Ishikawa (cell line): ENCODE measurements at regions not wholly inside any gene's neighbourhood (a gene's known extent, or its start where the extent isn't known, plus 50 kb on each side); places are given as distances from the start of the nearest gene placed in this dataset.

ENCODE experiments used
- CEBPB ChIP-seq: IDR thresholded peaks from 2 replicates; pipeline ENCODE4 v1.6.1; 2012
- CREB1 ChIP-seq: IDR thresholded peaks from 2 replicates; pipeline ENCODE4 v1.6.1; 2012; ENCODE audit warnings: low read depth
- EGR1 ChIP-seq: IDR thresholded peaks from 2 replicates; pipeline ENCODE4 v1.6.1; 2012
- EP300 ChIP-seq: IDR thresholded peaks from 2 replicates; pipeline ENCODE4 v1.6.1; 2012; ENCODE audit warnings: borderline replicate concordance
- FOXM1 ChIP-seq: IDR thresholded peaks from 2 replicates; pipeline ENCODE4 v1.6.1; 2012; ENCODE audit warnings: low read depth, borderline replicate concordance
- MAX ChIP-seq: IDR thresholded peaks from 2 replicates; pipeline ENCODE4 v1.6.1; 2012
- NFIC ChIP-seq: IDR thresholded peaks from 2 replicates; pipeline ENCODE4 v1.6.1; 2012
- RAD21 ChIP-seq: IDR thresholded peaks from 2 replicates; pipeline ENCODE4 v1.6.1; 2012; ENCODE audit warnings: low read depth
- TAF1 ChIP-seq: IDR thresholded peaks from 2 replicates; pipeline ENCODE4 v1.6.1; 2012; ENCODE audit warnings: low read depth, mild to moderate bottlenecking
- TCF12 ChIP-seq: IDR thresholded peaks from 2 replicates; pipeline ENCODE4 v1.6.1; 2012; ENCODE audit warnings: low read depth
- TEAD4 ChIP-seq: IDR thresholded peaks from 2 replicates; pipeline ENCODE4 v1.6.1; 2012
- YY1 ChIP-seq: IDR thresholded peaks from 2 replicates; pipeline ENCODE4 v1.6.1; 2012; ENCODE audit warnings: low read depth
- ZBTB7A ChIP-seq: IDR thresholded peaks from 2 replicates; pipeline ENCODE4 v1.6.1; 2012; ENCODE audit warnings: low read depth
- TF ChIP-seq, protein P1 (sequence below): IDR thresholded peaks from 2 replicates; pipeline ENCODE4 v1.6.1; 2012; ENCODE audit warnings: low read depth, mild to moderate bottlenecking
- TF ChIP-seq, protein P2 (sequence below): IDR thresholded peaks from 2 replicates; pipeline ENCODE4 v1.6.1; 2012

GRCh38 chr1:99176753-99177152, 87.5 kb upstream of the PLPPR4 start:
- TF ChIP-seq CEBPB (no peak), FOXM1 (no peak), TEAD4 (no peak), EGR1 (no peak), TCF12 (no peak), TAF1 (no peak), YY1 (no peak), MAX (no peak), RAD21 (no peak), ZBTB7A (no peak), NFIC (no peak), CREB1 (no peak), EP300 (no peak)
- TF ChIP-seq, protein P1, sequence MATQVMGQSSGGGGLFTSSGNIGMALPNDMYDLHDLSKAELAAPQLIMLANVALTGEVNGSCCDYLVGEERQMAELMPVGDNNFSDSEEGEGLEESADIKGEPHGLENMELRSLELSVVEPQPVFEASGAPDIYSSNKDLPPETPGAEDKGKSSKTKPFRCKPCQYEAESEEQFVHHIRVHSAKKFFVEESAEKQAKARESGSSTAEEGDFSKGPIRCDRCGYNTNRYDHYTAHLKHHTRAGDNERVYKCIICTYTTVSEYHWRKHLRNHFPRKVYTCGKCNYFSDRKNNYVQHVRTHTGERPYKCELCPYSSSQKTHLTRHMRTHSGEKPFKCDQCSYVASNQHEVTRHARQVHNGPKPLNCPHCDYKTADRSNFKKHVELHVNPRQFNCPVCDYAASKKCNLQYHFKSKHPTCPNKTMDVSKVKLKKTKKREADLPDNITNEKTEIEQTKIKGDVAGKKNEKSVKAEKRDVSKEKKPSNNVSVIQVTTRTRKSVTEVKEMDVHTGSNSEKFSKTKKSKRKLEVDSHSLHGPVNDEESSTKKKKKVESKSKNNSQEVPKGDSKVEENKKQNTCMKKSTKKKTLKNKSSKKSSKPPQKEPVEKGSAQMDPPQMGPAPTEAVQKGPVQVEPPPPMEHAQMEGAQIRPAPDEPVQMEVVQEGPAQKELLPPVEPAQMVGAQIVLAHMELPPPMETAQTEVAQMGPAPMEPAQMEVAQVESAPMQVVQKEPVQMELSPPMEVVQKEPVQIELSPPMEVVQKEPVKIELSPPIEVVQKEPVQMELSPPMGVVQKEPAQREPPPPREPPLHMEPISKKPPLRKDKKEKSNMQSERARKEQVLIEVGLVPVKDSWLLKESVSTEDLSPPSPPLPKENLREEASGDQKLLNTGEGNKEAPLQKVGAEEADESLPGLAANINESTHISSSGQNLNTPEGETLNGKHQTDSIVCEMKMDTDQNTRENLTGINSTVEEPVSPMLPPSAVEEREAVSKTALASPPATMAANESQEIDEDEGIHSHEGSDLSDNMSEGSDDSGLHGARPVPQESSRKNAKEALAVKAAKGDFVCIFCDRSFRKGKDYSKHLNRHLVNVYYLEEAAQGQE = no peak
- TF ChIP-seq, protein P2, sequence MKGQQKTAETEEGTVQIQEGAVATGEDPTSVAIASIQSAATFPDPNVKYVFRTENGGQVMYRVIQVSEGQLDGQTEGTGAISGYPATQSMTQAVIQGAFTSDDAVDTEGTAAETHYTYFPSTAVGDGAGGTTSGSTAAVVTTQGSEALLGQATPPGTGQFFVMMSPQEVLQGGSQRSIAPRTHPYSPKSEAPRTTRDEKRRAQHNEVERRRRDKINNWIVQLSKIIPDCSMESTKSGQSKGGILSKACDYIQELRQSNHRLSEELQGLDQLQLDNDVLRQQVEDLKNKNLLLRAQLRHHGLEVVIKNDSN = no peak

DNA sequence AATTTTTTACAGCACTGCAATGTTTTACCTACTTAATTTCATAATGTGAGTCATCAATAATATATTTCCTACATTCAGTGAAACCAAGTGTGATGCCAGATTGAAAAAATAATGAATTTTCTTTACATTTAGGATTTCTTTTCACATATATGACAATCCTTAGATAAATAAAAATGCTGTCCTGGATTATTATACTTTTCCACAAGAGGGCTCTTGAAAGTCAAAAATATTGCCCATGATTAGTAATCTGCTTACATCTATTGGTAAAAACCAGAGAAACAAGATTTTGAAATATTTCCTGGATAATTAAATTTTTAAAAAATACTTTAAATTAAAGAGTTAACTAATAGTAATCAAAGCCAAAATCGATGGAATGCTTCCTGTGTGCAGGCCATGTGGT, 86.8 kb upstream of the PLPPR4 start:
- no peak for TF ChIP-seq YY1
- no peak for TF ChIP-seq NFIC
- no peak for TF ChIP-seq TEAD4
- TF ChIP-seq, protein P2 = no peak
- no peak for TF ChIP-seq CREB1
- TF ChIP-seq MAX = no peak
- TF ChIP-seq FOXM1 = no peak
- TF ChIP-seq, protein P1 = no peak
- TF ChIP-seq CEBPB = no peak
- TF ChIP-seq RAD21 = no peak
- TF ChIP-seq ZBTB7A = no peak

DNA sequence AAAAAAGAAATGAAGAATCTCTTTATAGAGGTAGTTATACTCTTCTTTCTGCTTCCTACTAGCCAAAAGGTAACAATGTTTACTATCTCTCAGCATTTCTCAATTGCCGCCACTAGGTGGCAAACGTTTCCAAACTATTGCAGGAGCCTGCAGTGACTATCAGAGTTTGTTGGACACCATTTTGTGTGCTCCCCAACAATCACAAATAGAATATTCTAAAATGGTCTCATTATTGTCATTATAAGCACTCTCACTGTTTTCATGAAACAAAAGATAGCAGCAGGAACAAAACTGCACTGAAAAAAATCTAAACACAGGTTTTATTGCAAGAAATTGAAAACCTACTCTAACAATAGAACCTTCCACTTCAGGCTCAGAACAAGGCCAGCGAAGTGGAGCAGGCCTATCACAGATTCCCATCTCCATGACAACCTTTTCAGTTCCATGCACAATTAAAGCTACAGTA, 83.9 kb upstream of the PLPPR4 start:
- no peak for TF ChIP-seq EP300
- no peak for TF ChIP-seq EGR1
- peak; percentile 87 for TF ChIP-seq RAD21
- TF ChIP-seq YY1 = peak; percentile 86
- peak; percentile 52; the same call in 1 of the 2 replicates for TF ChIP-seq TEAD4

DNA sequence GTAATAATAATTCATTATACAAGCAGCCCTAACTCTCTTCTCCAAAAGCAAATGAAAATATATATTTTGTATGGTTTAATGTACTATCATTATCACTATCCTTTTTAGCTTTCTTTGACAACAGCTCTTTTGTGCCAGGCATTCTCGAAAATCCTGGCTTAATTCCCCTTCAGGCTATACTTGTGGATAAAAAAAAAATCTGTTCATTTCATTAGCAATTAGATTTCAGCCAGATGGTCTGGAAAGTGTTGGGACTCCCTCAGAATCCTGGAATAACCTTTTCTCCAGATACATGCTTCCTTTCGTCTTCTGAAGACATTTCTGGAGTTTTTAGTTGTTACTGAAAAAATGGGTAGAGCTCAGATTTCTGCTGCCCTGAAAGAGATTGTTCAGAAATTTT, 83.4 kb upstream of the PLPPR4 start:
- TF ChIP-seq EP300 (no peak), CREB1 (no peak), YY1 (no peak), TEAD4 (no peak), CEBPB (no peak), RAD21 (no peak), ZBTB7A (no peak), MAX (no peak), TAF1 (no peak), EGR1 (no peak), NFIC (no peak), TCF12 (no peak), FOXM1 (no peak)
- TF ChIP-seq, protein P1 = no peak
- TF ChIP-seq, protein P2 = no peak
